Central memory CD8-positive, alpha-beta T cell (primary cell): ENCODE measurements at regions not wholly inside any gene's neighbourhood (a gene's known extent, or its start where the extent isn't known, plus 50 kb on each side); places are given as distances from the start of the nearest gene placed in this dataset.
A peak's percentile ranks its signal among the peaks of the same experiment; 100 is the strongest.

Experiments used
- ATAC-seq: fragments of 150-1000 bp; cut with Tn5 transposase; replicated peaks from 2 replicates; pipeline ENCODE4 v1.10.0; 2022; ENCODE audit warnings: mild to moderate bottlenecking, moderate FRiP score, moderate number of reproducible peaks; ENCODE audit not compliant: poor library complexity, severe bottlenecking; ENCODE audit errors: extremely low read depth
- DNase-seq, 2 donors: peaks; one replicate each; pipeline ENCODE4 v3.0.0; 2021; ENCODE audit warnings: low spot score in 2 of 2
- H3K27ac Mint-ChIP-seq: one replicate; pipeline ENCODE4 v1.8.0; 2022; ENCODE audit warnings: low read depth, mild to moderate bottlenecking, moderate library complexity, mixed read lengths
- H3K27me3 Mint-ChIP-seq: one replicate; pipeline ENCODE4 v1.8.0; 2022; ENCODE audit warnings: mixed read lengths
- H3K36me3 Mint-ChIP-seq: one replicate; pipeline ENCODE4 v1.8.0; 2022; ENCODE audit warnings: mild to moderate bottlenecking, moderate library complexity, mixed read lengths; ENCODE audit not compliant: insufficient read depth
- H3K4me1 Mint-ChIP-seq: one replicate; pipeline ENCODE4 v1.8.0; 2022; ENCODE audit warnings: mixed read lengths
- H3K4me3 Mint-ChIP-seq: one replicate; pipeline ENCODE4 v1.8.0; 2022; ENCODE audit warnings: mild to moderate bottlenecking, moderate library complexity, mixed read lengths
- H3K9me3 Mint-ChIP-seq: one replicate; pipeline ENCODE4 v1.8.0; 2022; ENCODE audit warnings: mixed read lengths

DNA sequence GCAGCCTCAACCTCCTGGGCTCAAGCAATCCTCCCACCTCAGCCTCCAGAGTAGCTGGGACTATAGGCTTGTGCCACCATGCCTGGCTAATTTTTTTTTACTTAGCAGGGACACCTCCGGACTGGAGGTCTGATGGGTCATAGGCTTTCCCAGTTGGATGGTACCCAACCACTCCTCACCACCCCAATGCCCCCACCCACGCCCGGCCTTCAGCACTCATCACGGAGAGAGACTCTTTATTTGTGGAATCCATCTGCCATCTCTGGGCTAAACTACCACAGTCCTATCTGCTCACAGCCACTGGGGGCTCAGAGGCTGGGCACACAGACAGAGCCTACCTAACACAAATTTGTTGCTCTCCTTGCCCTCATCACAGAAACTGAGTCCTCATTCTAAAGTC, 58.3 kb upstream of the STXBP1 start:
- no peak for DNase-seq
- Mint-ChIP-seq H3K4me1 (peaks cover 46% of the 10 kb centered on the region), H3K27ac (no peak overlapping the region)

DNA sequence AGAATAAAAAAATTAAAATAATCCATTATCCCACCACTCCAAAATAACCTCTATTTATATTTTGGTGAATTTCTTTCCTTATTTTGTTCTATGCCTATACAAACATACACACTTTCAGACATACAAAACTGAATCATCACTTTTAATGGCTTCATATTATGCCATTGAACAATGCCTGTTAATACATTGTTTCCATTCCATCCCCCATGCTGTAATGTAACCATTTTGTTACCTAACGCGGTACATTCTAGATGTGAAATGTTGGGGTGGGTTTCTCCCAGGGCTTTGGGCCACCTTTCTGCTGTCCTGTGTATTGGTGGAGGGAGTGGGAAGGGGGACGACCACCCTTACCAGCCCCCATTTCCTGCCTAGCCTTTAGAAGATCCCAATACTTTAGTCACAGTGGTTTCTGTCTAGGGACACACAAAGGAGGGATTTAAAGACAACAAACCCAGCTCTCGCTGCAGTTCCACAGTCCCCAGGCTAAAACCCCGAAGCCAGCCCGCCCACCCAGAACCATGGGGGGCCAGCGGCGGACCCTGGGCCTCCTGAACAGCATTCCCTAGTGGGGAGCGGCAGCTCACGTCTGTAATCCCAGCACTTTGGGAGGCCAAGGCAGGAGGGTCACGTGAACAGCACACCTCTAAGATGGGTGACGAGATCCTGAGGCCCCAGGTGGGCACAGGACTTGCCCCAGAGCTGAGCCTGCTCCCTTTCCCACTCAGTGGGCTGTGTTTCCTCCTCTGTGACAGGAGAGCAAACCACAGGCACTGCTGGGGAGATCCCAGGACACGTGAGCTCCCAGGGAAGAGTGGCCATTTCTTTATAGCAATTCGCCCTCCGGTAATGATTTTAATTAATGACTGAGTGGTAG, 56.9 kb upstream of the STXBP1 start:
- H3K36me3 Mint-ChIP-seq: peaks cover 1% of the 10 kb centered on the region
- DNase-seq (no peak), ATAC-seq (no peak)
- peak overlapping the region; percentile 79 for H3K27ac Mint-ChIP-seq
- H3K4me1 Mint-ChIP-seq: peaks cover 51% of the 10 kb centered on the region
- H3K9me3 Mint-ChIP-seq: no peaks in the 10 kb centered on the region
- no peaks in the 10 kb centered on the region for H3K27me3 Mint-ChIP-seq
- peak overlapping the region; percentile 64 for H3K4me3 Mint-ChIP-seq

More for the DNA sequence above, 58.3 kb upstream of the STXBP1 start:
- H3K4me3 Mint-ChIP-seq: no peak overlapping the region
- no peaks in the 10 kb centered on the region for H3K9me3 Mint-ChIP-seq
- H3K27me3 Mint-ChIP-seq: no peaks in the 10 kb centered on the region
- ATAC-seq: no peak
- H3K36me3 Mint-ChIP-seq: peaks cover 2% of the 10 kb centered on the region

DNA sequence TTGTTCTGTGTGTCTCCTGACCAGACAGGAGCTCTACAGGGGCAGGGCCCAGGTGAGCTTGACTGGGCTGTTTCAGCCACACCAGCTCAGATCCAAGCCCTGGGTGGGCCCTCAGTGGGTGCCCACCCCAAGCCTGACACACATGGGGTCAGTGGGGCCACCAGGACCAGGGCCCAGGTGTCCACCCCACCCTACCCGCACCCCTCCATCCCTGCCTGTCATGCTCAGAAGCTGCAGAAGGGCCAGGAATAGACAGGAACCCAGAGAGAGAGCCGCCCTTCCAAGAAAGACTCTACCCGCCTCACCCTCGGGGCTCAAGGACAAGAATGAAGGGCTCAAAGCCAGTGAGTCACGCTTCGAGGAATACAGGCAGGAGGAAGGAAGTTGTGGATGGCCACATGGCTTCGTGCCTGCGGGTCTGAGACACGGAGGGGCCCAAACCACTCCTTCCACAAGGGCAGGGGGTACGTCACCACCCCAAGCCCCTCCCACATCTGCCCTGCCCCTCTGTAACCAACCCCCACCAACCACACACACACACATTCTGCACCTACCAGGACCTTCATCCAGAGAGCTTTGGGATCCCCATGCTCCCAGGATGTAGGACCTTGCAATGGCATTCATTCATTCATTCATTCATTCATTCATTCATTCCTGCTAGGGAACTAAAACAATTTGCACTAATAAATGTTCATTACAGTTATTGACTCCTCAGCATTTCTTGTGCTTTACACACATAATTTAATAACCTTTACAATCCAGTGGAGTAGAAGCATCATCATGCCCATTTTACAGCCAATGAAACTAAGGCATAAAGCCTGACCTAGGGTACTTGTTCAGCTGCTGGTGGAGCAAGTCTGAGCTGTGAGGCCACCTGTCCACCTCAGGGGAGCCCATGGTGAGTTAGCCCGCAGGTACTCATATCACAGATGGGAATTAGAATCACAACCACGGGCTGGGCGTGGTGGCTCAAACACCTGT, 55.9 kb upstream of the STXBP1 start:
- H3K4me3 Mint-ChIP-seq: peak overlapping the region; percentile 64
- H3K36me3 Mint-ChIP-seq: no peaks in the 10 kb centered on the region
- H3K4me1 Mint-ChIP-seq: peaks cover 50% of the 10 kb centered on the region
- no peak for DNase-seq
- H3K27ac Mint-ChIP-seq: peak overlapping the region; percentile 79
- ATAC-seq: peak; percentile 72
- H3K9me3 Mint-ChIP-seq: no peaks in the 10 kb centered on the region
- no peaks in the 10 kb centered on the region for H3K27me3 Mint-ChIP-seq

DNA sequence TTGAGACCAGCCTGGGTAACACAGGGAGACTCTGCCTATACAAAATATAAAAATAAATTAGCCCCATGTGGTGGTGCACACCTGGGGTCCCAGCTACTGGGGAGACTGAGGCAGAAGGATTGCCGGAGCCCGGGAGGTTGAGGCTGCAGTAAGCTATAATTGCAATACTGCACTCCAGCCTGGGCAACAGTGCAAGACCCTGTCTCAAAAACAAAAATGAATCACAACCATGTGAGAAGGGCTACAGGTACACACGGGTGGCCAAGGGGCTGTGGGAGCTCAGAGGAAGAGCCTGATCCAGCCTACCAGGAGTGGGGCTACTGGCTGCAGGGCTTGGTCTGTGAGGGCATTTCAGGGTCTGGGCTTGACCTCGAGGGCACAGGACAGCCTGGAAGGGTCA, 55.2 kb upstream of the STXBP1 start:
- Mint-ChIP-seq H3K27me3 (no peaks in the 10 kb centered on the region), H3K36me3 (no peaks in the 10 kb centered on the region), H3K4me3 (peak overlapping the region; percentile 64), H3K27ac (peak overlapping the region; percentile 79), H3K4me1 (peaks cover 57% of the 10 kb centered on the region), H3K9me3 (no peaks in the 10 kb centered on the region)
- ATAC-seq (no peak), DNase-seq (no peak)

DNA sequence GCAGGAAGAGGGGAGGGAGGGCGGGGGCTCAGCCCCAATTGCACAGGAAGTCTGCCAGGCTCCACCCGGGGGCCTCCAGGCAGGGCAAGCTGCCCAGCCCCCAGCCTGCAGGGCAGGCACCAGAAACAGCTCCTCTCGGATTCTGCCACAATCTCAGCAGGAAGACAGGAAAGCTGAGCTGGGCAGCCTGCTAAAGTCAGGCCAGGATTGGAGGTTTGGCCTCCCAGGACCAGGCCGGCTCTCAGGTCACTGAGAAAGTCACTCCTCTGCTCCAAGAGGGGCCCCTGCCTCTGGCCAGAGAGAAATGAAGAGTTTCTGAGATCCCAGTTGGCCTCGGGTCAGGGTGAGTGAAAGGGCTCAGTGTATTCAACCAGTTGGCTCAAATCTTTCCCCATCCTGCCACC, 54.6 kb upstream of the STXBP1 start:
- no peaks in the 10 kb centered on the region for H3K27me3 Mint-ChIP-seq
- peak overlapping the region; percentile 64 for H3K4me3 Mint-ChIP-seq
- ATAC-seq (no peak), DNase-seq (no peak)
- H3K36me3 Mint-ChIP-seq: no peaks in the 10 kb centered on the region
- peak overlapping the region; percentile 79 for H3K27ac Mint-ChIP-seq
- H3K9me3 Mint-ChIP-seq: no peaks in the 10 kb centered on the region
- H3K4me1 Mint-ChIP-seq: peaks cover 61% of the 10 kb centered on the region

DNA sequence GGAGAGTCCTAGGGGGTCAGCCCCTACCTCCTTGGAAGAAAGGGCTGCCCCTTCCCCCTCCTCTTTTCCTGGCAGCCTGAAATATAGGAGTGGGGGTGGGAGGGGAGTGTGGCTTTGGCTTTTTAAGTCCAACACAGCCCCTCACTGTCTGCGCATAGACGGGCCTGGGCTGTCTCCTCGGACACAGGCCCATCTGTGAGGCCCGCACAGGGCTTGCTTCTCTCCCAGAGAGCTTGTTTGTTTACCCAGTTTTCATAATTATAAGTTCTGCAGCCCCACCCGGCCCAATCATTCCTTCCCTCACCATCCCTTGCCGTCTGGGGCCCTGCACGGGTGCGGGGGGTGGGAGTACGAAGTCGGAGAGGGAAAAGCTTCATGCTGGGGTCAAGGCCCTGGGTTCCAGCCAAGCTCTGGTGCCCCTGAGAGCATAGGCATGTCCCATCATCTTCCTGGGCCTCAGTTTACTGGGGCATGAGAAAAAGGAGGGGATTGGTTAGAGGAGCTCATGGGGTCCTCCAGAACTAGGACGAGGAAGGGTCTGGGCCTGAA, 54.0 kb upstream of the STXBP1 start:
- DNase-seq (no peak), ATAC-seq (no peak)
- Mint-ChIP-seq H3K27ac (peak overlapping the region; percentile 36), H3K36me3 (no peaks in the 10 kb centered on the region), H3K9me3 (no peaks in the 10 kb centered on the region), H3K4me3 (peak overlapping the region; percentile 64), H3K27me3 (no peaks in the 10 kb centered on the region), H3K4me1 (peaks cover 61% of the 10 kb centered on the region)

DNA sequence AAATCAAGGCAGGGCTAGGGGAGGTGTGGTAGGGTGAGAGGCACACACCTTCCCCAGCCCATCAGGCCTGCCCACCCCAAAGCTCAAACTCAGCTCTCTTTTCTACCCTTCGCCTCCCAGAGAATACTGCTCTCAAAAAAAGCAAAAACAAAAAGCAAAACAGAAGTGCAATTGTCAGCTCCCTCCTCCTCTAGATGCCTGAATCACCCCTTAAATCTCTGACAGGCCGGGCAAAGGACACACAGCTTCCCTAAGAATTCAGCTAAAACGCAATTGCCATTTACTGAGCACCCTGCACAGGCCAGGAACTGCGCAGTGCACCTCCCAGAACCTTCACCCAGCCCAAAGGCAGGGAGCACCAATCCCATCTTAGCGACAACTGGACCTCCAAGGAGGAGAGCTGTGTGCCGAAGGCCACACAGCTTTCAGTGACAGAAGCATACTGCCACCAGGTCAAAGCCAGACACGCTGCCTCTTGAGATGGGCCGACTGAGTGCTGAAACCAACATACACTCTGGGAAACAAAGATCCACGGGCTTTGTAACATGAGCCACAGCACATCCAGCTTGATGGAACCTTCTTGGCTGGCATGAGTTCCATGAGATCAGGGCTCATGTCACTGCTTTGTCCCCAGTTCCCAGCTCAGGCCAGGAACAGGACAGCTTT, 53.4 kb upstream of the STXBP1 start:
- Mint-ChIP-seq H3K36me3 (no peaks in the 10 kb centered on the region), H3K27me3 (no peaks in the 10 kb centered on the region), H3K27ac (peak overlapping the region; percentile 36), H3K4me1 (peaks cover 61% of the 10 kb centered on the region), H3K9me3 (no peaks in the 10 kb centered on the region), H3K4me3 (peak overlapping the region; percentile 64)
- ATAC-seq (no peak), DNase-seq (no peak)

DNA sequence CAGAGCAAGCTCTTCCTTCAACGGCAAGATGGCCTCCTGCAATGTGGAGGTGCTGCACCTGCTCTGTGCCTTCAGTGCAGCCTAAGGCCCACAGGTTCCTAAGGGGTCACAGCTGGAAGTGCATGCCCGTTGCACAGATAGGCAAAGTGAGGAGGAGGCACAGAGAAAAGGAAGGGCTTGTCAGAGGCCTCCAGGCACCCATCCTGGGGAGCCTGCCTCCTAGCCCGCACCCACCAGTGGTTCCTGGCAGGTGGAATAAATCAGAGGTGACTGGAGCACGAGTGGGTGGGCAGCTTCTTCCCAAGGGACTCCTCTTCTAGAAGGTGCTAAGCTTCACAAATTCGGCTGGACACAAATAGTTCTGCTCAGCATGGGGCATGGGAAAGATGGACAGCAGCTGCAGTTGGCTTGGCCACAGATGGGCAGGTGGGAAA, 52.8 kb upstream of the STXBP1 start:
- Mint-ChIP-seq H3K27ac (no peak overlapping the region), H3K27me3 (no peaks in the 10 kb centered on the region), H3K36me3 (no peaks in the 10 kb centered on the region), H3K4me1 (peaks cover 56% of the 10 kb centered on the region), H3K9me3 (no peaks in the 10 kb centered on the region), H3K4me3 (no peak overlapping the region)
- ATAC-seq: no peak
- no peak for DNase-seq

DNA sequence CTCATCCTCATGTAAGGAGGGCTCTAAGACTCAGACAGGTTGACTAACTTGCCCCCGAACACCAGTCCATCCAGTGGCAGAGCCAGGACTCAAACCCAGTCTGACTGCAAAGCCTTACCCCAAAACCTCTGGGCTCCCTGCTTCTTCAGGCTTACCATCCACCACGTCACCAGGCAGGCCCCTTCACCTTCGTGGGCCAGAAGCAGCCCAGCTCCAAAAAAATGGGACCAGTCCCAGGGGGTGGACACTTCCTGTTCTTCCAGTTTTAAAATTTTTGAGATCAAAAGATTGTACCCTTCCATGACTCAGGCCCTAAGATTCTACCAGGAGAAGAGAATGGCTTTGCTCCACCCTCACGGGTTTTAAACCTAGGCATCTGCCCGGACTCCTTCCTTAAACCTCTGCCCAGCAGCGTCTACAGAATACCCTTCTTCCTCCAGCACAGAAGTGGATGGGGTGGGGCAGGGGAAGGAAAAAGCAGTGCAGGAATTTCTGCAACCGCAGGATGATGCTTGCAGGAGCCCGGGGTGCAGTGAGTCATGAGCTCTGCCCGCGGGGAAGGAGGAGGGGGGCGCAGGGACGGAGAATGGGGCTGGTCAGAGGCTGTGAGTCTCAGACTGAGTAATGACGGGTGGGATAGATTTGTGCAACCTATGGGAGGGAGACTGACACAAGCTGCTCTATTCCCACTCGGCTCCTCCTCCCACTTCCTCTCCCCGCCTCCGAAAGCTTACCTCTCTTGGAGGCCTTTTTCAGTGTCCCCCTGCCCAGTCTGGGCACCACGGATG, 50.4 kb upstream of the STXBP1 start:
- ATAC-seq (no peak), DNase-seq (no peak)
- H3K9me3 Mint-ChIP-seq: no peaks in the 10 kb centered on the region
- peak overlapping the region; percentile 32 for H3K27ac Mint-ChIP-seq
- no peak overlapping the region for H3K4me3 Mint-ChIP-seq
- peaks cover 40% of the 10 kb centered on the region for H3K4me1 Mint-ChIP-seq
- H3K36me3 Mint-ChIP-seq: peaks cover 2% of the 10 kb centered on the region
- no peaks in the 10 kb centered on the region for H3K27me3 Mint-ChIP-seq
